Germinal center (tissue), 1 donor: ENCODE measurements at regions not wholly inside any gene's neighbourhood (a gene's known extent, or its start where the extent isn't known, plus 50 kb on each side); places are given as distances from the start of the nearest gene placed in this dataset.
"Not testable (repeated sequence)": the region's sequence is repeated elsewhere in the genome, so short reads cannot be mapped to it uniquely, and the experiment has no call there.

Experiments used
- DNase-seq: peaks from one replicate; pipeline ENCODE4 v3.0.0; 2012; ENCODE audit warnings: mixed read lengths, low spot score

- no peak for DNase-seq
These were observed 2313.8 kb downstream of the ARAP2 start for GRCh38 chr4:33930497-33930896.

- no peak for DNase-seq
These were observed 2313.3 kb downstream of the ARAP2 start for GRCh38 chr4:33931026-33931425.

GRCh38 chr4:33940281-33940680 is 2304.0 kb downstream of the ARAP2 start:
- no peak for DNase-seq

GRCh38 chr4:33941854-33942253 is 2302.5 kb downstream of the ARAP2 start:
- DNase-seq, result no peak

GRCh38 chr4:33948921-33949320 is 2295.4 kb downstream of the ARAP2 start:
- DNase-seq, result no peak

- DNase-seq, result not testable (repeated sequence)
These were observed 2290.5 kb downstream of the ARAP2 start for GRCh38 chr4:33953848-33954247.

- no peak for DNase-seq
These were observed 2289.6 kb downstream of the ARAP2 start for GRCh38 chr4:33954759-33955158.

- no peak for DNase-seq
These were observed 2284.8 kb downstream of the ARAP2 start for GRCh38 chr4:33959519-33959918.

- DNase-seq, result no peak
These were observed 2282.6 kb downstream of the ARAP2 start for GRCh38 chr4:33961761-33962160.

GRCh38 chr4:33966808-33967207 is 2277.5 kb downstream of the ARAP2 start:
- DNase-seq, result no peak

GRCh38 chr4:33974270-33974669 is 2270.0 kb downstream of the ARAP2 start:
- DNase-seq, result no peak

- DNase-seq, result no peak
These were observed 2268.3 kb downstream of the ARAP2 start for GRCh38 chr4:33975995-33976394.

- not testable (repeated sequence) for DNase-seq
These were observed 2264.5 kb downstream of the ARAP2 start for GRCh38 chr4:33979781-33980180.

- no peak for DNase-seq
These were observed 2264.0 kb downstream of the ARAP2 start for GRCh38 chr4:33980361-33980760.

GRCh38 chr4:33989820-33990443 is 2254.4 kb downstream of the ARAP2 start:
- no peak for DNase-seq

GRCh38 chr4:33996075-33996718 is 2248.1 kb downstream of the ARAP2 start:
- DNase-seq, result no peak

- DNase-seq, result no peak
These were observed 2246.0 kb downstream of the ARAP2 start for GRCh38 chr4:33998291-33998690.

- no peak for DNase-seq
These were observed 2244.0 kb downstream of the ARAP2 start for GRCh38 chr4:34000356-34000755.

GRCh38 chr4:34006540-34006939 is 2237.8 kb downstream of the ARAP2 start:
- DNase-seq, result not testable (repeated sequence)

- DNase-seq, result no peak
These were observed 2234.4 kb downstream of the ARAP2 start for GRCh38 chr4:34009951-34010350.

GRCh38 chr4:34010751-34011519 is 2233.4 kb downstream of the ARAP2 start:
- no peak for DNase-seq

GRCh38 chr4:34035225-34035624 is 2209.1 kb downstream of the ARAP2 start:
- DNase-seq, result no peak

GRCh38 chr4:34037280-34037679 is 2207.0 kb downstream of the ARAP2 start:
- no peak for DNase-seq
